Dendritic cell treated with granulocyte-macrophage colony-stimulating factor and Interleukin-4, amounts not matched to agents 40 ng/mL and 50 ng/mL, for 4 days (primary cell): ENCODE measurements at regions not wholly inside any gene's neighbourhood (a gene's known extent, or its start where the extent isn't known, plus 50 kb on each side); places are given as distances from the start of the nearest gene placed in this dataset.
"Not testable (repeated sequence)": the region's sequence is repeated elsewhere in the genome, so short reads cannot be mapped to it uniquely, and the experiment has no call there.

Source experiments
- H3K27ac Mint-ChIP-seq: one replicate; pipeline ENCODE4 v1.8.0; 2022; ENCODE audit warnings: mild to moderate bottlenecking, mixed read lengths
- H3K27me3 Mint-ChIP-seq: one replicate; pipeline ENCODE4 v1.8.0; 2022; ENCODE audit warnings: mild to moderate bottlenecking, mixed read lengths
- H3K36me3 Mint-ChIP-seq: one replicate; pipeline ENCODE4 v1.8.0; 2022; ENCODE audit warnings: low read depth, mixed read lengths
- H3K4me1 Mint-ChIP-seq: one replicate; pipeline ENCODE4 v1.8.0; 2022; ENCODE audit warnings: low read depth, mixed read lengths
- H3K4me3 Mint-ChIP-seq: one replicate; pipeline ENCODE4 v1.8.0; 2022; ENCODE audit warnings: mild to moderate bottlenecking, moderate library complexity, mixed read lengths
- H3K9me3 Mint-ChIP-seq: one replicate; pipeline ENCODE4 v1.8.0; 2022; ENCODE audit warnings: mixed read lengths
- intact Hi-C: fragments of 100-400 bp; cut with micrococcal nuclease; formaldehyde crosslinking; loops from one replicate; pipeline ENCODE4 v1.15.0; 2022

DNA sequence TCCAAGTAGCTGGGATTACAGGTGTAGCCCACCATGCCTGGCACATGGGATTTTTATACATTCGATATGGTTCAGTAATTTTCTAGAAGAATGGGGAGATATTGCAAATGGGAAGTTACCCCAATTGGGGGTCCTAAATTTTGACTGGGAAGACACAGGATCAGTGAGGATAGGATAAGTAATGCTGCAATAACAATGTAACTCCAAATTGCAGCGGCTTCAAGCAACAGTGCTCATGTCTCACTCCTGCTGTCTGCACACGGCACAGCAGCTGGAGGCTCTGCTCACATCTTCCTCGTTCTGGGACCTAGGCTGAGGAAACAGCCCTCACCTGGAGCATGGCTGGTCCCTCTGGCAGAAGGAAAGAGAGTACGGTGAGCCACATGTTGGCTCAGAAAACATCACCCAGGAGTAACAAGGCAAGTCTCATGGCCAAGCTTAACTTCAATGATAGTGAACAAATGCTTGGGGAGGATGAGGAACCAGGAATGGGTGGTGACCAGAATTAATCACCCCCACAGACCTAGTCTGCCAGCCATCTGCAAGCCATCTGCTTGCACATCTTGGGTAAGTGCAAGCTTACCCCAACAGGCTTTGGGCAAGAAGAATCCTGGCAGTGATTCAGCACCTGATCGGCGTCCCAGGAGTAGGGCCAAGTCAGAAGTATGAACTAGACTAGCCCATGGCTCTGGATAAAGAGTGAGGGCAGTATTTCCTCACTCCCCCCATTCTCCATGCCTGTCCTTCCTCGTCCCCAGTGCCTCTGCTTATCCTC is 229.2 kb downstream of the COPRS start:
- Mint-ChIP-seq H3K4me3 (no peak overlapping the region), H3K36me3 (no peaks in the 10 kb centered on the region), H3K27ac (no peak overlapping the region), H3K9me3 (peaks cover 16% of the 10 kb centered on the region), H3K27me3 (peaks cover 11% of the 10 kb centered on the region), H3K4me1 (peaks cover 8% of the 10 kb centered on the region)
- intact Hi-C loops, result no loop called here

- Mint-ChIP-seq H3K36me3 (no peaks in the 10 kb centered on the region), H3K4me1 (peaks cover 8% of the 10 kb centered on the region), H3K4me3 (no peak overlapping the region), H3K27me3 (peaks cover 11% of the 10 kb centered on the region), H3K9me3 (peaks cover 19% of the 10 kb centered on the region), H3K27ac (no peak overlapping the region)
- intact Hi-C loops, result no loop called here
These were observed 231.1 kb downstream of the COPRS start for GRCh38 chr17:31627960-31628359.

- no peaks in the 10 kb centered on the region for H3K36me3 Mint-ChIP-seq
- no peaks in the 10 kb centered on the region for H3K4me1 Mint-ChIP-seq
- no peak overlapping the region for H3K4me3 Mint-ChIP-seq
- no peak overlapping the region for H3K27ac Mint-ChIP-seq
- H3K27me3 Mint-ChIP-seq, result peaks cover 9% of the 10 kb centered on the region
- H3K9me3 Mint-ChIP-seq, result peaks cover 19% of the 10 kb centered on the region
- intact Hi-C loops, result no loop called here
These were observed 232.5 kb downstream of the RAB11FIP4 start for GRCh38 chr17:31623990-31624389.

GRCh38 chr17:31622500-31622899 is 231.0 kb downstream of the RAB11FIP4 start:
- H3K4me1 Mint-ChIP-seq, result no peaks in the 10 kb centered on the region
- intact Hi-C loops, result no loop called here
- H3K4me3 Mint-ChIP-seq, result no peak overlapping the region
- peaks cover 19% of the 10 kb centered on the region for H3K9me3 Mint-ChIP-seq
- H3K27ac Mint-ChIP-seq, result no peak overlapping the region
- peaks cover 3% of the 10 kb centered on the region for H3K27me3 Mint-ChIP-seq
- no peaks in the 10 kb centered on the region for H3K36me3 Mint-ChIP-seq

DNA sequence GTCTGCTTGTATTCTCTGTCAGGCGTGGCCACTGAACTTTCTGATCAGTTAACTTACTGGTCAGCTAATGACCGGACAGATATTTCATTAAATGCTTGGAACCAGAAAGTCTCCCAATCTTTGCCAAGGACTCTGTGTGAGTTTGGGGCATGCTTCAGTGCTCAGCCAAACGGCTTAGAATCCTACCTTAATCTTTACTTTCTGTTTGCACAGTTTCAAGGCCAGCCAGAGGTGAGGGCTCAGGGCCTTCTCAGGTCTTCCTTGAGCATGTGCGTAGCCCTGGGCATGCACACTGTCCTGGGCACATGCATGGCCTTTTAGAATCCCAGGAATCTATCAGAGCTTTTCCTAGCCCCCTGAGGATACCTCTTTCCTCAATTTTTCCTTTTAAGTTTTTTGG is 230.1 kb downstream of the RAB11FIP4 start:
- Mint-ChIP-seq H3K4me1 (no peaks in the 10 kb centered on the region), H3K9me3 (peaks cover 19% of the 10 kb centered on the region), H3K4me3 (no peak overlapping the region), H3K27me3 (no peaks in the 10 kb centered on the region), H3K36me3 (no peaks in the 10 kb centered on the region), H3K27ac (no peak overlapping the region)
- intact Hi-C loops, result no loop called here

DNA sequence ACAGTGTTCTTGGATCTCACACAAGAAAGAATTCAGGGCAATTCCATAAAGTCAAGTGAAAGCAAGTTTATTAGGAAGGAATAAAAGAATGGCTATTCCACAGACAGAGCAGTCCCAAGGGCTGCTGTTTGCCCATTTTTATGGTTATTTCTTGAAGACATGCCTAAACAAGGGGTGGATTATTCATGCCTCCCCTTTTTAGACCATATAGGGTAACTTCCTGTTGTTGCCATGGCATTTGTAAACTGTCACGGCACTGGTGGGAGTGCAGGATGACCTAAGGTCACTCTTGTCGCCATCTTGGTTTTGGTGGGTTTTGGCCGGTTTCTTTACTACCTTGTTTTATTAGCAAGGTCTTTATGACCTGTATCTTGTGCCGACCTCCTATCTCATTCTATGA is 219.6 kb downstream of the RAB11FIP4 start:
- not testable (repeated sequence) for H3K27me3 Mint-ChIP-seq, H3K9me3 Mint-ChIP-seq, H3K27ac Mint-ChIP-seq, H3K4me1 Mint-ChIP-seq, H3K4me3 Mint-ChIP-seq, H3K36me3 Mint-ChIP-seq
- intact Hi-C loops, result loop anchor here (5.0 kb wide), 1 partner anchor 36 kb away; no protein-coding TSS in a partner anchor

- Mint-ChIP-seq H3K4me3 (no peak overlapping the region), H3K9me3 (no peaks in the 10 kb centered on the region), H3K27ac (no peak overlapping the region), H3K36me3 (no peaks in the 10 kb centered on the region), H3K4me1 (no peaks in the 10 kb centered on the region), H3K27me3 (peaks cover 2% of the 10 kb centered on the region)
- intact Hi-C loops, result loop anchor here (5.0 kb wide), 1 partner anchor 37 kb away; no protein-coding TSS in a partner anchor
These were observed 218.8 kb downstream of the RAB11FIP4 start for GRCh38 chr17:31609996-31610910.

- Mint-ChIP-seq H3K4me1 (no peaks in the 10 kb centered on the region), H3K27ac (no peak overlapping the region), H3K4me3 (no peak overlapping the region), H3K27me3 (peaks cover 2% of the 10 kb centered on the region), H3K36me3 (no peaks in the 10 kb centered on the region), H3K9me3 (no peaks in the 10 kb centered on the region)
- intact Hi-C loops, result no loop called here
These were observed 217.9 kb downstream of the RAB11FIP4 start for GRCh38 chr17:31609331-31609730.

- H3K4me1 Mint-ChIP-seq, result no peaks in the 10 kb centered on the region
- intact Hi-C loops, result no loop called here
- H3K9me3 Mint-ChIP-seq, result no peaks in the 10 kb centered on the region
- no peak overlapping the region for H3K27ac Mint-ChIP-seq
- no peaks in the 10 kb centered on the region for H3K36me3 Mint-ChIP-seq
- H3K4me3 Mint-ChIP-seq, result no peak overlapping the region
- H3K27me3 Mint-ChIP-seq, result peaks cover 2% of the 10 kb centered on the region
These were observed 217.3 kb downstream of the RAB11FIP4 start for GRCh38 chr17:31608659-31609254.

DNA sequence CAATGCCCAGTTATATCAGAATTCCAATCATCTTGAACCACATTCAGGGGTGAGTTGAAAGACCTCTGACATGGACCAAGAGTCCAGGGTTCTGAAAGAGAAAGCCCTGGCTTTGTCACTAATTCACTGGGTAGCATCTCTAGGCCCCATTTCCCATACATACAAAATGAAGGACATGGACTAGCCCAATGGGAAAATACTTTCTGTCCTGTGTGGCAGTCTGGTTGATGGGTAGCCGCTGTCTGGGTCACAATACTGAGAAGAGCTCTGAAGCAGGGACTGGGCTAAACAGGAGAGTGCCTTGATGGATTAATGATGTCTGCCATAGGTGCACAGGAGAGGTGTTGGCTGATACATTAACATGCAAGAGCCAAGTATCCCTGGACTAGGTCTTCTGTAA is 214.3 kb downstream of the RAB11FIP4 start:
- H3K4me3 Mint-ChIP-seq, result no peak overlapping the region
- H3K9me3 Mint-ChIP-seq, result no peaks in the 10 kb centered on the region
- H3K36me3 Mint-ChIP-seq, result no peaks in the 10 kb centered on the region
- intact Hi-C loops, result no loop called here
- H3K27me3 Mint-ChIP-seq, result no peaks in the 10 kb centered on the region
- no peaks in the 10 kb centered on the region for H3K4me1 Mint-ChIP-seq
- H3K27ac Mint-ChIP-seq, result no peak overlapping the region

DNA sequence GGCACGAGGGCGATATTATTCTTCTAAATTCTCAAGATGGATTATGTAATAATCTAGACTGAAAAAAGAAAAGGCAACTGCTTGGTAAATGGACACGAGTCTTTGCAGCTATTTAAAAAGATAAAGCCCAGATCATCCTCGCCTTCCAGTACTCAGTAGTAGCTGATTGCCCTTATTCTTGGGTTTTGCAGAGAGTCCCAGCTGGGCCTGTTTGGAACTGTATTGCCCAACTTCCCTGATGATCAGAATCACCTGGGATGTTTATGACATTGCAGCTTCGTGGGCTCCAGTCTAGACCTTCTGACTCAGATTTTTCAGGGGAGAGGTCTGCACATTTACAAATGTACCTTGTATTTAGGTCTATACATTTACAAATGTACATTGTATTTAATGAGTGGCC is 213.5 kb downstream of the RAB11FIP4 start:
- Mint-ChIP-seq H3K36me3 (no peaks in the 10 kb centered on the region), H3K4me3 (no peak overlapping the region), H3K9me3 (no peaks in the 10 kb centered on the region), H3K27ac (no peak overlapping the region), H3K4me1 (no peaks in the 10 kb centered on the region), H3K27me3 (no peaks in the 10 kb centered on the region)
- intact Hi-C loops, result no loop called here

GRCh38 chr17:31600144-31600543 is 208.7 kb downstream of the RAB11FIP4 start:
- peaks cover 26% of the 10 kb centered on the region for H3K4me1 Mint-ChIP-seq
- intact Hi-C loops, H3K4me3 Mint-ChIP-seq, H3K36me3 Mint-ChIP-seq, H3K27ac Mint-ChIP-seq, H3K9me3 Mint-ChIP-seq, H3K27me3 Mint-ChIP-seq: not testable (repeated sequence)

- Mint-ChIP-seq H3K27ac (peak overlapping the region; percentile 5), H3K36me3 (no peaks in the 10 kb centered on the region), H3K27me3 (no peaks in the 10 kb centered on the region), H3K4me1 (peaks cover 35% of the 10 kb centered on the region), H3K9me3 (no peaks in the 10 kb centered on the region), H3K4me3 (no peak overlapping the region)
- intact Hi-C loops, result no loop called here
These were observed 207.6 kb downstream of the RAB11FIP4 start for GRCh38 chr17:31598921-31599571.

GRCh38 chr17:31598399-31598782 is 206.9 kb downstream of the RAB11FIP4 start:
- H3K27ac Mint-ChIP-seq, result peak overlapping the region; percentile 5

More at GRCh38 chr17:31598399-31598782, 206.9 kb downstream of the RAB11FIP4 start:
- Mint-ChIP-seq H3K36me3 (no peaks in the 10 kb centered on the region), H3K4me3 (no peak overlapping the region), H3K27me3 (no peaks in the 10 kb centered on the region), H3K9me3 (no peaks in the 10 kb centered on the region), H3K4me1 (peaks cover 35% of the 10 kb centered on the region)
- intact Hi-C loops, result no loop called here
